HG03520 (cell line): ENCODE measurements at regions not wholly inside any gene's neighbourhood (a gene's known extent, or its start where the extent isn't known, plus 50 kb on each side); places are given as distances from the start of the nearest gene placed in this dataset.

ENCODE experiments used
- ATAC-seq: cut with Tn5 transposase; IDR thresholded peaks from one replicate; pipeline ENCODE4 v1.9.1; 2021; ENCODE audit warnings: mild to moderate bottlenecking, moderate library complexity; ENCODE audit not compliant: unreplicated experiment

GRCh38 chr11:119523539-119524157 lies 100.7 kb upstream of the THY1 start:
- no peak for ATAC-seq

DNA sequence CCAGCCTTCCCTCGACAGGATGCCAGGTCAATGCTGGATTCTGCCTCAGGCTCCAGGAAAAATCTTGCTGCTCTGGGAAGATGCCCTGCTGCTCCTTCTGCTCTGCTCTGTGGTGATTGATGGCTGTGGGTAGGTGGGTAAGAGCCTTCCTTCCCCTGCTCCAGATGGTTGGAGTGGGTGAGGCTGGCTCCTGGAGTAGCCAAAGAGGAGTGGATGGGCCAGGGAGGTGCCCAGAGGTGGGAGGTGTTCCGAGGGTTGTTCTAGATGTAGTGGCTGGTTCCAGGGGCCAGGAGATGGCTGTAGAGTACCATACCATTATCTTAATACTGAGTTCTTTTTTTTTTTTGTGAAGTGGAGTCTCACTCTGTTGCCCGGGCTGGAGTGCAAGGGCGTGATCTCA lies 99.6 kb upstream of the THY1 start:
- no peak for ATAC-seq

- ATAC-seq: no peak
Measured at GRCh38 chr11:119521551-119521950, 98.6 kb upstream of the THY1 start.

- ATAC-seq: no peak
Measured at GRCh38 chr11:119520966-119521365, 98.0 kb upstream of the THY1 start.

GRCh38 chr11:119520400-119520799 lies 97.4 kb upstream of the THY1 start:
- no peak for ATAC-seq

- ATAC-seq: no peak
Measured at GRCh38 chr11:119519796-119520195, 96.8 kb upstream of the THY1 start.

GRCh38 chr11:119518746-119519730 lies 96.1 kb upstream of the THY1 start:
- no peak for ATAC-seq

GRCh38 chr11:119515771-119516400 lies 92.9 kb upstream of the THY1 start:
- no peak for ATAC-seq

- no peak for ATAC-seq
Measured at GRCh38 chr11:119513806-119514170, 90.8 kb upstream of the THY1 start.

- ATAC-seq: no peak
Measured at GRCh38 chr11:119513131-119513805, 90.3 kb upstream of the THY1 start.

- ATAC-seq: no peak
Measured at GRCh38 chr11:119512369-119512768, 89.4 kb upstream of the THY1 start.

DNA sequence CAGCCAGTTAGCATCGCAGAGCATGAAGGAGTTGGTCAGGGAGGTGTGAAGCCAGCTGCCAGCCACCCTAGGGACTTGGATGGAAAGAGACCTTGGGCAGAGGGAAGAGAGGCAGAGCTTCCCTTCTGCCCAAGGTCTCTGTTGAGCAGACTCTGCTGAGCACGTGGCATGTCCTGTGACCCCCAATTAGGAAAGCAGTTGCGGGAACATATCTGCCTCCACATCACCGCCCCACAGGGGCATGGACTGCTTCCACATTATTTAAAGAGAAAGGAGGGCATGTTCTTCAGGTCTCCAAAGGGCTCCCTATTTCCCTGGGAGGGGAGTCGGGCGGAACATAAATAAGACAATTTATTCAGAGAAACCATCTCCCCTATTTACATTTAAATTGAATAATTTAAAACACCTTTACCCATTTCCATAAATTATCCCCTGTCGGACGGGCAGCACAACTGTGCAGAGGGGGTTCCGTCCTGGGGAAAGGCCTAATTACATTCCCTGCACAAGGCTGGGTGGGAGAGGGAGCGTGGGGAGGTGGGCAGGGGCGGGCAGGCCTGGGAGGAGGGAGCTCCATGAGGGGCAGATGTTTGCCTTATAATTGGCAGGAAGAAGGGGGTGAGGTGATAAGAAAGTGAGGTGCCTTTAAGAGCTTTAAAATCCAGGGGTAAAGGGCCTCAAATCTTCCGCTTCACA lies 88.8 kb upstream of the THY1 start:
- ATAC-seq: no peak

GRCh38 chr11:119509969-119510401 lies 87.0 kb upstream of the THY1 start:
- peak; percentile 85 for ATAC-seq

DNA sequence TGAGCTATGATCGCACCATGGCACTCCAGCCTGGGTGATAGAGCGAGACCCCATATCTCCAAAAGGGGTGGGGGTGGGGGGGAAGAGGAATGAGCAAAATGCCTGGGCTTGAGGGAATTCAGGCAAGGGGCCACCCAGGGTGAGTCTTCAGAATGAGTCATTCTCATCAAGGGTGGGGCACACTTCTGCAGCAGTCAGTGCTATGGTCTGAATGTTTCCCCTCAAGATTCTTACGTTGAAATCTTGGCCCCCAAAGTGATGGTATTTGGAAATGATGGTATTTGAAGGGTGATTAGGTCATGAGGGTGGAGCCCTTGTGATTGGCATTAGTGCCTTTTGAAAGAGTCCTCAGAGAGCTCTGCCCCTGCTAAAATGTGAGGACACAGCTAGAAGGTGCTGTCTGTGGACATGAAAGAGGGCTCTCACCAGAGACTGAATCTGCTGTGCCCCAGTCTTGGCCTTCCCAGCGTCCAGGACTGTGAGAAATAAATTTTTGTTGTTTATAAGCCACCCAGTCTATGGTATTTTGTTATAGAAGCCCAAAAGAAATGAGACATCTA lies 86.4 kb upstream of the THY1 start:
- no peak for ATAC-seq

GRCh38 chr11:119506436-119506835 lies 83.5 kb upstream of the THY1 start:
- no peak for ATAC-seq

GRCh38 chr11:119505861-119506260 lies 82.9 kb upstream of the THY1 start:
- no peak for ATAC-seq

DNA sequence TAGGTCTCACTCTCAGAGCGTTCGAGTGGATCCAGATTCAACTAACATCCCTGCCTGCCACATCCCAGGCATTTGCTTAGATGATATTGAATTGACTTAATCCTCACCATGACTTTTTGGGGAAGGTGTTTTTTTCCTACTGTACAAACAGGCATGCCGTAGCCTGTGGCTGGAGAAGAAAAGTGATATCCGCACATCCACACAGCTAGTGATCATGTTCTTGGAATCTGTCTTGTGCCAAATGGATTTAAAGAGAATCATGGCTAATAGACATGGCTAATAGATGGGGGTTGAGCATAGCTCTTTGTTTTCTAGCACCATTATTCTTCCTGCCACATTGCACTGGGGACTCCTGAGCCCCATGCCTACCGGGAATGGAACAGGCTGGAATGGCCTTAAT lies 82.1 kb upstream of the THY1 start:
- ATAC-seq: no peak

DNA sequence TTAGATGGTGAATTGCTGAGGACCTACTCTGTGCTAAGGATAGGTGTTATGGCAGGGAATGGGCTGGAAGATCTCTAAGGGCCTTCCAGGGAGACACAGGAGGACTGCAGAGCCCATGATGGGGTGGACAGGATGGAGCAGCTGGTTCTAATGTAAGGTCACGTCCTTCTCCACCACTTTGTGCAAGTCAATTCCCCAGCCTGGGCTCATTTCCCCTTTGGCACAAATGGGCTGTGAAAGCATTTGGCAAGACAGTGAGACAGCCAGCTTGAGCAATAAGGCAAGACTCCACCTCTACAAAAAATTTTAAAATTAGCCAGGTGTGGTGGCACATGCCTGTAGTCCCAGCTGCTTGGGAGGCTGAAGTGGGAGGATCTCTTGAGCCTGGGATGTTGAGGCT lies 81.4 kb upstream of the THY1 start:
- no peak for ATAC-seq

DNA sequence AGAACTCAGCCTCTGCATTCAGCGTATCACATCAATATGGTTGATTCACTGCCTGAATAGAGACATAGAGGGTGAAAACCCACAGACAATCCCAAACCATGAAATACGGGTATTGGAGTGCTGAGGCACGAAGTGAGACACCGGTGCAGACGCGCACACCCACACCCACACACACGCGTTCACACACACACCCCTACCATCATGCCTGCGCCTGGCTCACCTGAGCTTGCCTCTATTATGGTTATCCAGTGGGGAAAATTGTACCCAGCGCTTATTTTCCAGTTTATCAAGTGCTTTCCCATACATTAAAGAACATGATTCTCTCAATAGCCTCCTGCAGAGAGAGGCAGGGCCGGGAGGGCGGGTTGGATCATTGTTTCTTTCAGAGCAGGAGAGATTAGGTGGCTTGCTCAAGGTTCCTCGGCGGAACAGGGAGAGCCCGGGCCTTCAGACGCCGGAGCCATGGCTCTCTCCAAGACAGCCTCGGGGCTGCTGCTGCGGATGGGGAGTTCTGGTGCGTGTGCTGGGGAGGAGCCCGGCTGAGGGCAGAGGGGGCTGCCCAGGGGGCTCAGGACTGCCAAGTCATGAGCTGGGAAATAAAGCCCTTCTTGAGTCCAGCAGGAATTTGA lies 78.9 kb upstream of the THY1 start:
- ATAC-seq: no peak

DNA sequence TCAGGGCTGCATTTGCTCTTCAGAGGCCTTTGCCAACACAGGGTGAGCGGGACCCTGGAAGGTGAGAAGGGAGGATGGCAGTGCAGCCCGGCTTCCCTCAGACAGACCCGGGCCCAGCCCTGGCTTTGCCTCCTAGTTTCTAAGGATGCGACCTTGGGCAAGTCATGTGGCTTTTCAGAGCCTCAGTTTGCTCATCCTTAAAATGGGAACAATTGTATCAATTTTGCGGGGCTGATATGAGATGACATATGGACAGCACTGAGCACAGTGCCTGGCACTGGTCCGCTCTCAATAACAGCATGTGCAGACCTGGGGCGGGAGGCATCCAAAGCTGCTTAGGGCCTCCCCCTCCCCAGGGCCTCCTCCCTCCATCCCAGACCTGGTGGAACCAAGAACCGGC lies 74.7 kb upstream of the THY1 start:
- ATAC-seq: no peak
